ENCODE measurements at regions not wholly inside any gene's neighbourhood (a gene's known extent, or its start where the extent isn't known, plus 50 kb on each side); places are given as distances from the start of the nearest gene placed in this dataset.

DNA sequence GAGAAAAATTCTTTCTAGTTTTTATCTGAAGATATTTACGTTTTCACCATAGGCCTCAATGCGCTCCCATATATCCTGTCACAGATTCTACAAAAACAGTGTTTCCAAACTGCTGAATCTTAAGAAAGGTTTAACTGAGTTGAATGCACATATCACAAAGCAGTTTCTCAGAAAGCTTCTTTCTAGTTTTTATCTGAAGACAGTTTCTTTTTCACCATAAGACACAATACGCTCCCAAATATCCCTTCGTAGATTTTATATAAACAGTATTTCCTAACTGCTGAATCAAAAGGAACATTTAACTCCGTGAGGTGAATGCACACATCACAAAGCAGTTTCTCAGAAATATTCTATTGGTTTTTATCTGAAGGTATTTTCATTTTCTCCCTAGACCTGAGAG is 385.5 kb downstream of the ALG10 start:
- TF ChIP-seq YY1 (IDR thresholded peaks at IDR 0.05; ENCODE audit: low read depth) (no peak), USF2 (IDR thresholded peaks at IDR 0.05; ENCODE audit: borderline replicate concordance, low read depth, low read length) (no peak), PBX3 (IDR thresholded peaks at IDR 0.05) (no peak), FOXM1 (IDR thresholded peaks at IDR 0.05; ENCODE audit: low read depth) (no peak)
- TF ChIP-seq, protein P1, sequence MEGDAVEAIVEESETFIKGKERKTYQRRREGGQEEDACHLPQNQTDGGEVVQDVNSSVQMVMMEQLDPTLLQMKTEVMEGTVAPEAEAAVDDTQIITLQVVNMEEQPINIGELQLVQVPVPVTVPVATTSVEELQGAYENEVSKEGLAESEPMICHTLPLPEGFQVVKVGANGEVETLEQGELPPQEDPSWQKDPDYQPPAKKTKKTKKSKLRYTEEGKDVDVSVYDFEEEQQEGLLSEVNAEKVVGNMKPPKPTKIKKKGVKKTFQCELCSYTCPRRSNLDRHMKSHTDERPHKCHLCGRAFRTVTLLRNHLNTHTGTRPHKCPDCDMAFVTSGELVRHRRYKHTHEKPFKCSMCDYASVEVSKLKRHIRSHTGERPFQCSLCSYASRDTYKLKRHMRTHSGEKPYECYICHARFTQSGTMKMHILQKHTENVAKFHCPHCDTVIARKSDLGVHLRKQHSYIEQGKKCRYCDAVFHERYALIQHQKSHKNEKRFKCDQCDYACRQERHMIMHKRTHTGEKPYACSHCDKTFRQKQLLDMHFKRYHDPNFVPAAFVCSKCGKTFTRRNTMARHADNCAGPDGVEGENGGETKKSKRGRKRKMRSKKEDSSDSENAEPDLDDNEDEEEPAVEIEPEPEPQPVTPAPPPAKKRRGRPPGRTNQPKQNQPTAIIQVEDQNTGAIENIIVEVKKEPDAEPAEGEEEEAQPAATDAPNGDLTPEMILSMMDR (IDR thresholded peaks at IDR 0.05), result no peak
